OCI-LY1 (cell line): ENCODE measurements at regions not wholly inside any gene's neighbourhood (a gene's known extent, or its start where the extent isn't known, plus 50 kb on each side); places are given as distances from the start of the nearest gene placed in this dataset.

Experiments
- H2AFZ ChIP-seq: fragments of 200-600 bp; sonication (generic), shearing (Covaris generic); 2 replicates; pipeline ENCODE4 v1.6.0; 2014; ENCODE audit warnings: antibody characterized with exemption, mild to moderate bottlenecking, low read length
- H3F3A ChIP-seq: fragments of 200-600 bp; sonication (generic), shearing (Covaris generic); 2 replicates; pipeline ENCODE4 v1.6.0; 2014; ENCODE audit warnings: mild to moderate bottlenecking, antibody characterized with exemption, low read length, moderate library complexity; ENCODE audit not compliant: insufficient read depth
- H3K27ac ChIP-seq: fragments of 200-600 bp; sonication (generic); 2 replicates; pipeline ENCODE4 v1.5.1; 2014; ENCODE audit warnings: low read length, mixed run types, mild to moderate bottlenecking, low read depth; ENCODE audit not compliant: poor library complexity, severe bottlenecking
- H3K27me3 ChIP-seq: fragments of 200-600 bp; sonication (generic); 2 replicates; pipeline ENCODE4 v1.6.0; 2014; ENCODE audit warnings: antibody characterized with exemption, mild to moderate bottlenecking, low read length, moderate library complexity; ENCODE audit not compliant: insufficient read depth
- H3K36me3 ChIP-seq: fragments of 200-600 bp; sonication (generic); 2 replicates; pipeline ENCODE4 v1.6.1; 2014; ENCODE audit warnings: mild to moderate bottlenecking, antibody characterized with exemption, low read length, moderate library complexity, mixed read lengths; ENCODE audit not compliant: insufficient read depth
- H3K4me1 ChIP-seq: fragments of 200-600 bp; sonication (generic); 2 replicates; pipeline ENCODE4 v1.5.1; 2014; ENCODE audit warnings: mild to moderate bottlenecking, low read length, moderate library complexity; ENCODE audit not compliant: insufficient read depth, severe bottlenecking
- H3K4me2 ChIP-seq: fragments of 200-600 bp; sonication (generic), shearing (Covaris generic); 2 replicates; pipeline ENCODE4 v1.6.1; 2014; ENCODE audit warnings: low read length
- H3K4me3 ChIP-seq: fragments of 200-600 bp; sonication (generic); 2 replicates; pipeline ENCODE4 v1.5.1; 2014; ENCODE audit warnings: low read length, low read depth, mild to moderate bottlenecking, mixed read lengths; ENCODE audit not compliant: poor library complexity, severe bottlenecking
- H3K79me2 ChIP-seq: fragments of 200-600 bp; shearing (Covaris generic); 2 replicates; pipeline ENCODE4 v1.6.1; 2016; ENCODE audit warnings: mixed run types, low read length, mixed read lengths; ENCODE audit not compliant: insufficient read depth
- H3K9ac ChIP-seq: fragments of 200-600 bp; sonication (generic), shearing (Covaris generic); 2 replicates; pipeline ENCODE4 v1.6.1; 2014; ENCODE audit warnings: mild to moderate bottlenecking, low read length, mixed read lengths
- H3K9me2 ChIP-seq: fragments of 200-600 bp; sonication (generic), shearing (Covaris generic); 2 replicates; pipeline ENCODE4 v1.6.1; 2014; ENCODE audit warnings: low read depth, mild to moderate bottlenecking, low read length, mixed read lengths
- H3K9me3 ChIP-seq: fragments of 200-600 bp; shearing (Covaris generic); 2 replicates; pipeline ENCODE4 v1.6.1; 2014; ENCODE audit warnings: low read length, mixed read lengths
- H4K20me1 ChIP-seq: fragments of 200-600 bp; sonication (generic), shearing (Covaris generic); 2 replicates; pipeline ENCODE4 v1.6.0; 2016; ENCODE audit warnings: mild to moderate bottlenecking, low read length; ENCODE audit not compliant: insufficient read depth
- EZH2 ChIP-seq: fragments of 200-600 bp; sonication (generic), shearing (Covaris generic); IDR thresholded peaks from 2 replicates; pipeline ENCODE4 v1.8.0; 2017; ENCODE audit warnings: borderline replicate concordance, mixed run types, mild to moderate bottlenecking, antibody characterized with exemption, low read length, moderate library complexity, mixed read lengths
- TF ChIP-seq, protein P1 (sequence below): fragments of 200-600 bp; sonication (generic), shearing (Covaris generic); IDR thresholded peaks from 2 replicates; pipeline ENCODE4 v1.5.1; 2017; ENCODE audit warnings: mild to moderate bottlenecking, antibody characterized with exemption, low read length, moderate library complexity, mixed read lengths

DNA sequence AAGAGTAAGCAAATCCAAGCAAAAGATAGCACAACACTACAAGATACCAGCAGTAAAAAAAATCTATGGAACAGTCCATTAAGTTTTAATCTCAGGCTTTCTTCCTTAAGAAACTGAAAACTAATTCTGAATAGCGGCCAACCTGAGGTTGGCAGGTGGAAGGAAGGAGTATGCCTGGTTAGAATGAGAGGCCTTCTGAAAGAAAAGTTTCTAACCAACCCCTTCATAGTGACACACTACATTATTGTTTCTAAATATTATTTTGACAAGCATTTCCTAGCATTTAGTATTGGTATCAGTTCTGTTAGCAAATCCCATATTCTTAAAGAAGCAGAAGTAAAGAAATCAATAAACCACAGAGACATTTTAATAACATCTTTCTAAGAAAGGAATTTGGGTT, 205.7 kb upstream of the PTBP2 start:
- no peak overlapping the region for H3K4me3 ChIP-seq
- H3F3A ChIP-seq = no peaks in the 10 kb centered on the region
- H3K79me2 ChIP-seq = no peaks in the 10 kb centered on the region
- no peak overlapping the region for H3K9ac ChIP-seq
- H3K9me2 ChIP-seq = no peaks in the 10 kb centered on the region
- H3K4me2 ChIP-seq = no peak overlapping the region
- no peaks in the 10 kb centered on the region for H3K27me3 ChIP-seq
- TF ChIP-seq, protein P1, sequence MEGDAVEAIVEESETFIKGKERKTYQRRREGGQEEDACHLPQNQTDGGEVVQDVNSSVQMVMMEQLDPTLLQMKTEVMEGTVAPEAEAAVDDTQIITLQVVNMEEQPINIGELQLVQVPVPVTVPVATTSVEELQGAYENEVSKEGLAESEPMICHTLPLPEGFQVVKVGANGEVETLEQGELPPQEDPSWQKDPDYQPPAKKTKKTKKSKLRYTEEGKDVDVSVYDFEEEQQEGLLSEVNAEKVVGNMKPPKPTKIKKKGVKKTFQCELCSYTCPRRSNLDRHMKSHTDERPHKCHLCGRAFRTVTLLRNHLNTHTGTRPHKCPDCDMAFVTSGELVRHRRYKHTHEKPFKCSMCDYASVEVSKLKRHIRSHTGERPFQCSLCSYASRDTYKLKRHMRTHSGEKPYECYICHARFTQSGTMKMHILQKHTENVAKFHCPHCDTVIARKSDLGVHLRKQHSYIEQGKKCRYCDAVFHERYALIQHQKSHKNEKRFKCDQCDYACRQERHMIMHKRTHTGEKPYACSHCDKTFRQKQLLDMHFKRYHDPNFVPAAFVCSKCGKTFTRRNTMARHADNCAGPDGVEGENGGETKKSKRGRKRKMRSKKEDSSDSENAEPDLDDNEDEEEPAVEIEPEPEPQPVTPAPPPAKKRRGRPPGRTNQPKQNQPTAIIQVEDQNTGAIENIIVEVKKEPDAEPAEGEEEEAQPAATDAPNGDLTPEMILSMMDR = no peak
- TF ChIP-seq EZH2 = no peak
- no peak overlapping the region for H2AFZ ChIP-seq
- H3K9me3 ChIP-seq = no peaks in the 10 kb centered on the region
- no peaks in the 10 kb centered on the region for H4K20me1 ChIP-seq
- no peaks in the 10 kb centered on the region for H3K36me3 ChIP-seq
- no peaks in the 10 kb centered on the region for H3K4me1 ChIP-seq
- H3K27ac ChIP-seq = no peak overlapping the region

DNA sequence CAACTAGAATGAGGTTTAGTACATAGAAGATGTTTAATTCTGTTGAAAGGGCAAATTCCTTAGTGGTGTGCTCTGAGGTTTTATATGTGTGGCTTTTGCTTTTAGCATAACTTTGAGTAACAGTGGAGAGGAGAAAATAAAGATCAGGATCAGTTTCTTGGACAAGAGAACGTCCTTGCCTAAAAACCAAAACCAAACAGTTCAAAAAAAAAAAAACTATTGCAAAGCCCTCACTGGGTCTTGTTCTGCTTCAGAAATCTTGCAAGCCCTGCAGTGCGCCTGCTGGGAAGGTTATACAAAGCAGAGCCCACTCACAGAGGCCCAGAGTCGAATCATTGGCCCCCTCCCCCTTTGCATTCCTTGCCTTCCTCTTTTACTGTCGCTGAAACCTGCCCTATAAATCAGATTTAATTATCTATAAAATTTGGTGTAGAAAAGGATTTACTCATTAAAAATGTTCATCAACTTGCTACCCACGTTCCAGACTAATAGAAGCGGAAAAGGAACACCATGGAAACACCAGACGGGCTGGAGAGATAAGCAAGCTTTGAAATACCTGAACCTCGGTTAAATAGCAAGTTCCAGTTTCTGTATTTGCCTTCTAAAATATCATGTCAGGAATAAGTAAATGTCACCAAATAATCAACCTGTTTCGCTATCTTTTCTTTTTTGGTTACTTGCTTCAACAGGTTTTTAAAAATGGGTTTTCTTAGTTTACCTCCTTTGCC, 201.6 kb upstream of the PTBP2 start:
- TF ChIP-seq, protein P1 = no peak
- no peak for TF ChIP-seq EZH2
- H3K4me1 ChIP-seq = no peaks in the 10 kb centered on the region
- H3F3A ChIP-seq = no peaks in the 10 kb centered on the region
- no peaks in the 10 kb centered on the region for H3K79me2 ChIP-seq
- no peaks in the 10 kb centered on the region for H3K9me3 ChIP-seq
- H3K4me2 ChIP-seq = no peak overlapping the region
- H3K27ac ChIP-seq = no peak overlapping the region
- no peak overlapping the region for H3K9ac ChIP-seq
- no peak overlapping the region for H3K4me3 ChIP-seq
- no peak overlapping the region for H2AFZ ChIP-seq
- H3K27me3 ChIP-seq = no peaks in the 10 kb centered on the region
- H3K36me3 ChIP-seq = no peaks in the 10 kb centered on the region
- no peaks in the 10 kb centered on the region for H4K20me1 ChIP-seq
- no peaks in the 10 kb centered on the region for H3K9me2 ChIP-seq

DNA sequence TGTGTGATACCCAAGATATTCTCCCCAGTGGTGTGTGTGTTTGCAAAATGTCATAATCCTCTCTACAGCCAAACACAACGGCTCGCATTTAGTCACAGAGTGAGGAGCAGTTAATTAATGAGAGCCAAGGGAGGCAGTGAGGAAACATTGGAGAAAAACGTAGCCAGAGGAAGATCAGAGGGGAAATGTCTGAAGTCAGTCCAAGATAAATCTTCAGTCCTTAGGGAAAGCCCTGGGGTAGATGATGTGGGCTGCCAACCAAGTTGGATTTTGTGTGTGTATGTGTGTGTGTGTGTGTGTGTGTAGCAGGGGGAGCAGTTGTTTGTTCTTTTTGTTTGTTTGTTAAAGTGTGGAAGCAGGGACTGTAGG, 201.0 kb upstream of the PTBP2 start:
- no peak for TF ChIP-seq EZH2
- TF ChIP-seq, protein P1 = no peak
- no peaks in the 10 kb centered on the region for H3K9me2 ChIP-seq
- H3K9ac ChIP-seq = no peak overlapping the region
- H3K27ac ChIP-seq = no peak overlapping the region
- H3K4me3 ChIP-seq = no peak overlapping the region
- no peaks in the 10 kb centered on the region for H3F3A ChIP-seq
- H3K27me3 ChIP-seq = no peaks in the 10 kb centered on the region
- no peaks in the 10 kb centered on the region for H3K4me1 ChIP-seq
- no peaks in the 10 kb centered on the region for H3K9me3 ChIP-seq
- H2AFZ ChIP-seq = no peak overlapping the region
- H4K20me1 ChIP-seq = no peaks in the 10 kb centered on the region
- no peaks in the 10 kb centered on the region for H3K36me3 ChIP-seq
- H3K79me2 ChIP-seq = no peaks in the 10 kb centered on the region
- H3K4me2 ChIP-seq = no peak overlapping the region
